GM13976 (cell line): ENCODE measurements at regions not wholly inside any gene's neighbourhood (a gene's known extent, or its start where the extent isn't known, plus 50 kb on each side); places are given as distances from the start of the nearest gene placed in this dataset.

ENCODE experiments used
- DNase-seq: peaks from one replicate; pipeline ENCODE4 v3.0.0; 2012; ENCODE audit warnings: low spot score
- CTCF ChIP-seq: IDR thresholded peaks from 2 replicates; pipeline ENCODE4 v1.5.1; 2012; ENCODE audit warnings: borderline replicate concordance, mild to moderate bottlenecking; ENCODE audit not compliant: insufficient read depth; ENCODE audit errors: extremely low read depth, missing control alignments, control extremely low read depth
- in situ Hi-C: fragments of 300-500 bp; cut with MboI; formaldehyde crosslinking; loops from one replicate; pipeline ENCODE4 v1.12.0; 2022; ENCODE audit warnings: low sequenced_read_pairs, mixed read lengths, inconsistent platforms; ENCODE audit not compliant: unreplicated experiment

DNA sequence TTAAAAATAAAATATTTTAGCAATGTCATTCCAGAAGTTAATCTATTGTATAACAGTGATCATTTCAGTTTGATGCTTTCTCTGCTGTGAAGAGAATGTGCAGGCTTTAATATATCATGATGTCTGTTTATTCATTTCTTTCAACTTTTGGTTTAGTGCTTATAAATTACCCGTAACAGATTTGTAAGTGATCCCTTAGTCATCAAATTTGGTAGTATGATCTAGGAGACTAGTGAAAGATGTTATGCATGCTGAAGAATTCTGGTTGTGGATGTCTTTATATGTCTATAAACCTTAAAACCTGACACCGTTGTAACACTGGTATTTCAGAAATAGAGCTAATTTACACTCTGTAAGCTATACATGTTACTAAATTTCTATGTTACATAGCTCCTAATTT lies 260.4 kb downstream of the CPS1 start:
- no peak for TF ChIP-seq CTCF
- DNase-seq, result no peak
- in situ Hi-C loops, result no loop called here

DNA sequence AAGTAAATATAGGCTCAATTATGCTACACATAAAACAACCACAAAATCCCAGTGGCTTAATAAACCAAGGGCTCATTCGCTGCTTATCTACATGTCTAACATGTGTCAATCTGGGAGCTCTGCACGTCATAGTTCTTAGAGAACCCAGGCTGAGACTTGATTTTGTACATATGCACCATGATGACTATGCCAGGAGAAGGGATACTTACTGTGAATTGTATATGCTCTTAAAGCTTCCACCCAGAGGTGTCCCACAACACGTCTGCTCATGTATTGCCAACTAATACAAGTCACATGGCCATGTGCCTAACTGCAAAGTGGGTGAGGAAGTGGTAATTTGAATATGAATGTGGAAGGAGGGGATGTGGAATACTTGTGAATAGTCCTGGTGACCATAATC lies 262.1 kb downstream of the CPS1 start:
- TF ChIP-seq CTCF, result no peak
- in situ Hi-C loops, result no loop called here
- no peak for DNase-seq

GRCh38 chr2:210833403-210833802 lies 277.0 kb downstream of the CPS1 start:
- TF ChIP-seq CTCF, result no peak
- in situ Hi-C loops, result no loop called here
- DNase-seq, result no peak

DNA sequence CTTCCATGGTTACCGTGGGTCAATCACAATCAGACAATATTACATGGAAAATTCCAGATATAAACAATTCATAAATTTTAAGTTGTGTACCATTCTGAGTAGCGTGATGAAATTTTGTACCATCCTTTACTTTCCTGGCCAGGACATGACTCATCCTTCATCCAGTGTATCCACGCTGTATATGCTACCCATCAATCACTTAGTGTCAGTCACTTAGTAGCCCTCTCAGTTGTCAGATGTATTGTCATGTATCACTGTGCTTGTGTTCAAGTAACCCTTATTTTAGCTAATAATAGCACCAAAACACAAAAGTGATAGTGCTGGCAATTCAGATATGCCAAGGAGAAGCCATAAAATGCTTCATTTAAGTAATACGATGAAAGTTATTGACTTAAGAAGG lies 282.6 kb downstream of the CPS1 start:
- TF ChIP-seq CTCF, result no peak
- no peak for DNase-seq
- in situ Hi-C loops, result no loop called here

DNA sequence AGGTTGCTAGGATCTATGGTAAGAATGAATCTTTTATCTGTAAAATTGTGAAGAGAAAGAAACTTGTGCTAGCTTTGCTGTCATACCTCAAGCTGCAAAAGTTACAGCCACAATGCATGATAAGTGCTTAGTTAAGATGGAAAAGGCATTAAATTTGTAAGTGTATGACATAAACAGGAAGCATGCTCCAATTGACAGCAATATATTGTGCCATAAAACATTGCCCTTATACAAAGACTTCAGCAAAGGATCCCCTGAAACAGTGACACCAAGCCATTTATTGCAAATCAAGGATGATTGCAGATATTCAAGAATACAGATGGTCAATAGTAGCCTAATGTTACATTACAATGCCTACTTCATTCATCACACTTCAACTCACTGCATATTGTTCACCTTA lies 283.1 kb downstream of the CPS1 start:
- in situ Hi-C loops, result no loop called here
- DNase-seq, result no peak
- TF ChIP-seq CTCF, result no peak

DNA sequence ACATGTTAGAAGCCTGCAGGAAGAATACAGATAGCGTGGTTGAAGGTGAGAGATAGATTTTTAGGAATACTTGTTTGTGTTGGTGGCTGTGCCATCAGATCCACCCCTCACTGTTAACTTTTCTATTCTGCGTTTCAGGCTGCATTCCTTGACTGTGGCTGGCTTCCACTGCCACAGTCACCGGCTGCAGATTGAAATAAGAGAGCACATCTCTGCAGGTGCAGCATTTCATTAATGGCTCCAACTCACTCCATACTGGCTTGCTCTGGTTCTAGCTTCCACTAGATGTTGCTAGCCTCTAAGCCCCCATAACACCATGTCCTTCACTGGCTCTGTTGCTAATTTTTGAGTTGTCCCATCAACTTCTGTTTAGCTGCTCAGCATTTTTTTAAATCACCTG lies 286.5 kb downstream of the CPS1 start:
- DNase-seq, result no peak
- TF ChIP-seq CTCF, result no peak
- in situ Hi-C loops, result no loop called here

DNA sequence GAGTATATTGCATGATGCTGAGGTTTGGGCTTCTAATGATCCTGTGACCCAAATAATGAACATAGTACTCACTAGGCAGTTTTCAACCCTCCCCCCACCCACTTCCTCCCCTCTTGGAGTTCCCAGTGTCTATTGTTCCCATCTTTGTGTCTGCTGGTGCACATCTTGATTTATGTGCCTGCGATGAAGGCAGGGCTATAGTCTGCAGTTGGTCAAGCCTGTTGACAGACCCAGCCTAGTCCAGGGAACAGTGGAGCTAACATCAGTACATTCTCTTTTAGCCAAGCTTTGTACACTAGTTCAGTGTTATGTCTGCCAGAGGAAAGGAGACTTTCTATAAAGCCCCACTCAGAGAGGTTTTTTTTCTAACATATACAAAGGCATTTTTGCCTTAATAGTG lies 287.6 kb downstream of the CPS1 start:
- no peak for DNase-seq
- in situ Hi-C loops, result no loop called here
- TF ChIP-seq CTCF, result no peak
